GM11168 (cell line): ENCODE measurements at regions not wholly inside any gene's neighbourhood (a gene's known extent, or its start where the extent isn't known, plus 50 kb on each side); places are given as distances from the start of the nearest gene placed in this dataset.

Source experiments
- in situ Hi-C: fragments of 300-500 bp; cut with MboI; formaldehyde crosslinking; loops from one replicate; pipeline ENCODE4 v1.12.0; 2022; ENCODE audit warnings: low sequenced_read_pairs; ENCODE audit not compliant: unreplicated experiment

GRCh38 chr13:105465745-105466144 lies 1069.7 kb downstream of the EFNB2 start, which contains the start of gene DAOA:
Gene DAOA (plus strand): TSS chr13:105466045.
- in situ Hi-C loops = no loop called here

GRCh38 chr13:105465251-105465650 lies 1070.2 kb downstream of the EFNB2 start:
- in situ Hi-C loops = no loop called here

- in situ Hi-C loops = no loop called here
Observed at GRCh38 chr13:105464249-105464648, 1071.2 kb downstream of the EFNB2 start.

GRCh38 chr13:105463011-105463501 lies 1072.4 kb downstream of the EFNB2 start:
- in situ Hi-C loops = no loop called here

GRCh38 chr13:105462098-105462497 lies 1073.4 kb downstream of the EFNB2 start:
- in situ Hi-C loops = no loop called here

- in situ Hi-C loops = no loop called here
Observed at GRCh38 chr13:105452895-105453294, 1082.6 kb downstream of the EFNB2 start.

GRCh38 chr13:105450784-105451183 lies 1084.7 kb downstream of the EFNB2 start:
- in situ Hi-C loops = no loop called here

GRCh38 chr13:105448811-105449210 lies 1086.7 kb downstream of the EFNB2 start:
- in situ Hi-C loops = no loop called here

- in situ Hi-C loops = no loop called here
Observed at GRCh38 chr13:105446197-105446596, 1089.3 kb downstream of the EFNB2 start.

GRCh38 chr13:105445796-105446195 lies 1089.7 kb downstream of the EFNB2 start:
- in situ Hi-C loops = no loop called here

- in situ Hi-C loops = no loop called here
Observed at GRCh38 chr13:105442949-105443699, 1092.3 kb downstream of the EFNB2 start.

- in situ Hi-C loops = no loop called here
Observed at GRCh38 chr13:105442040-105442439, 1093.4 kb downstream of the EFNB2 start.

- in situ Hi-C loops = no loop called here
Observed at GRCh38 chr13:105441051-105441750, 1094.3 kb downstream of the EFNB2 start.

GRCh38 chr13:105436943-105437342 lies 1098.5 kb downstream of the EFNB2 start:
- in situ Hi-C loops = no loop called here

GRCh38 chr13:105432438-105432837 lies 1103.0 kb downstream of the EFNB2 start:
- in situ Hi-C loops = no loop called here

GRCh38 chr13:105428811-105429210 lies 1106.7 kb downstream of the EFNB2 start:
- in situ Hi-C loops = no loop called here

- in situ Hi-C loops = no loop called here
Observed at GRCh38 chr13:105426441-105426840, 1109.0 kb downstream of the EFNB2 start.

GRCh38 chr13:105414639-105415038 lies 1120.8 kb downstream of the EFNB2 start:
- in situ Hi-C loops = no loop called here

- in situ Hi-C loops = no loop called here
Observed at GRCh38 chr13:105412171-105412570, 1123.3 kb downstream of the EFNB2 start.

GRCh38 chr13:105410602-105411001 lies 1124.9 kb downstream of the EFNB2 start:
- in situ Hi-C loops = no loop called here

GRCh38 chr13:105406551-105406950 lies 1128.9 kb downstream of the EFNB2 start:
- in situ Hi-C loops = no loop called here
